Stimulated activated CD8-positive, alpha-beta memory T cell treated with anti-CD3 and anti-CD28 coated beads, Interleukin-15, amount 100 ng/mL, for 48 hours (primary cell): ENCODE measurements at regions not wholly inside any gene's neighbourhood (a gene's known extent, or its start where the extent isn't known, plus 50 kb on each side); places are given as distances from the start of the nearest gene placed in this dataset.

Experiments used
- DNase-seq, 2 donors: peaks; one replicate each; pipeline ENCODE4 v3.0.0-alpha.2; 2020; ENCODE audit warnings: low read depth in 2 of 2

GRCh38 chr2:104318001-104318665 is 535.8 kb upstream of the POU3F3 start:
- DNase-seq, result no peak

- DNase-seq, result no peak
Measured at GRCh38 chr2:104321116-104321795, 532.7 kb upstream of the POU3F3 start.

- no peak for DNase-seq
Measured at GRCh38 chr2:104321796-104322349, 532.0 kb upstream of the POU3F3 start.

- DNase-seq, result no peak
Measured at GRCh38 chr2:104332731-104333130, 521.2 kb upstream of the POU3F3 start.

- no peak for DNase-seq
Measured at GRCh38 chr2:104337869-104338268, 516.0 kb upstream of the POU3F3 start.

GRCh38 chr2:104340162-104340561 is 513.8 kb upstream of the POU3F3 start:
- no peak for DNase-seq

- DNase-seq, result no peak
Measured at GRCh38 chr2:104340879-104341828, 512.8 kb upstream of the POU3F3 start.

- DNase-seq, result no peak
Measured at GRCh38 chr2:104344306-104344705, 509.6 kb upstream of the POU3F3 start.

GRCh38 chr2:104344985-104345384 is 508.9 kb upstream of the POU3F3 start:
- DNase-seq, result no peak

GRCh38 chr2:104358122-104358521 is 495.8 kb upstream of the POU3F3 start:
- DNase-seq, result no peak

- no peak for DNase-seq
Measured at GRCh38 chr2:104361414-104361813, 492.5 kb upstream of the POU3F3 start.

GRCh38 chr2:104368089-104368488 is 485.8 kb upstream of the POU3F3 start:
- no peak for DNase-seq

- no peak for DNase-seq
Measured at GRCh38 chr2:104371087-104371781, 482.7 kb upstream of the POU3F3 start.

- no peak for DNase-seq
Measured at GRCh38 chr2:104375206-104375605, 478.7 kb upstream of the POU3F3 start.

GRCh38 chr2:104378853-104379374 is 475.0 kb upstream of the POU3F3 start:
- no peak for DNase-seq

GRCh38 chr2:104384961-104385360 is 469.0 kb upstream of the POU3F3 start:
- DNase-seq, result no peak

- DNase-seq, result no peak
Measured at GRCh38 chr2:104385743-104386142, 468.2 kb upstream of the POU3F3 start.

GRCh38 chr2:104388296-104388695 is 465.6 kb upstream of the POU3F3 start:
- DNase-seq, result no peak

- DNase-seq, result no peak
Measured at GRCh38 chr2:104402825-104403224, 451.1 kb upstream of the POU3F3 start.

- DNase-seq, result no peak
Measured at GRCh38 chr2:104404526-104404925, 449.4 kb upstream of the POU3F3 start.

- no peak for DNase-seq
Measured at GRCh38 chr2:104405623-104406022, 448.3 kb upstream of the POU3F3 start.
